ENCODE measurements at regions not wholly inside any gene's neighbourhood (a gene's known extent, or its start where the extent isn't known, plus 50 kb on each side); places are given as distances from the start of the nearest gene placed in this dataset.

GRCh38 chr16:81155769-81156168 is 59.6 kb upstream of the GCSH start:
- CTCF ChIA-PET = no interaction called here
- no TSS peak for BruUV-seq (replicated peaks)

GRCh38 chr16:81151648-81152310 is 55.6 kb upstream of the GCSH start:
- H3K4me3 ChIP-seq (ENCODE audit: low read depth in 2 of 2, low read length in 2 of 2) = no peak overlapping the region
- no peaks in the 10 kb centered on the region for H3K27me3 ChIP-seq (ENCODE audit: control insufficient read depth, insufficient read depth, low read length)
- no peak for ATAC-seq
- POLR2A ChIA-PET = no interaction called here
- no peaks in the 10 kb centered on the region for H3K36me3 ChIP-seq (ENCODE audit: control insufficient read depth, insufficient read depth, low read length)
- in situ Hi-C loops (cut with HindIII; ENCODE audit: low pct_unique_long_range_greater_than_20kb, low sequenced_read_pairs) = no loop called here
- no peak for DNase-seq (ENCODE audit: low read depth, low spot score)
- H3K9me3 ChIP-seq (ENCODE audit: control insufficient read depth, insufficient read depth, low read depth, low read length) = no peaks in the 10 kb centered on the region
- no peak overlapping the region for H3K27ac ChIP-seq (ENCODE audit: low read length)
- no TSS peak for BruUV-seq (replicated peaks)
- intact Hi-C loops (cut with micrococcal nuclease; ENCODE audit: unreplicated experiment) = no loop called here
- TF ChIP-seq, protein P1, sequence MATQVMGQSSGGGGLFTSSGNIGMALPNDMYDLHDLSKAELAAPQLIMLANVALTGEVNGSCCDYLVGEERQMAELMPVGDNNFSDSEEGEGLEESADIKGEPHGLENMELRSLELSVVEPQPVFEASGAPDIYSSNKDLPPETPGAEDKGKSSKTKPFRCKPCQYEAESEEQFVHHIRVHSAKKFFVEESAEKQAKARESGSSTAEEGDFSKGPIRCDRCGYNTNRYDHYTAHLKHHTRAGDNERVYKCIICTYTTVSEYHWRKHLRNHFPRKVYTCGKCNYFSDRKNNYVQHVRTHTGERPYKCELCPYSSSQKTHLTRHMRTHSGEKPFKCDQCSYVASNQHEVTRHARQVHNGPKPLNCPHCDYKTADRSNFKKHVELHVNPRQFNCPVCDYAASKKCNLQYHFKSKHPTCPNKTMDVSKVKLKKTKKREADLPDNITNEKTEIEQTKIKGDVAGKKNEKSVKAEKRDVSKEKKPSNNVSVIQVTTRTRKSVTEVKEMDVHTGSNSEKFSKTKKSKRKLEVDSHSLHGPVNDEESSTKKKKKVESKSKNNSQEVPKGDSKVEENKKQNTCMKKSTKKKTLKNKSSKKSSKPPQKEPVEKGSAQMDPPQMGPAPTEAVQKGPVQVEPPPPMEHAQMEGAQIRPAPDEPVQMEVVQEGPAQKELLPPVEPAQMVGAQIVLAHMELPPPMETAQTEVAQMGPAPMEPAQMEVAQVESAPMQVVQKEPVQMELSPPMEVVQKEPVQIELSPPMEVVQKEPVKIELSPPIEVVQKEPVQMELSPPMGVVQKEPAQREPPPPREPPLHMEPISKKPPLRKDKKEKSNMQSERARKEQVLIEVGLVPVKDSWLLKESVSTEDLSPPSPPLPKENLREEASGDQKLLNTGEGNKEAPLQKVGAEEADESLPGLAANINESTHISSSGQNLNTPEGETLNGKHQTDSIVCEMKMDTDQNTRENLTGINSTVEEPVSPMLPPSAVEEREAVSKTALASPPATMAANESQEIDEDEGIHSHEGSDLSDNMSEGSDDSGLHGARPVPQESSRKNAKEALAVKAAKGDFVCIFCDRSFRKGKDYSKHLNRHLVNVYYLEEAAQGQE (IDR thresholded peaks at IDR 0.05; ENCODE audit: insufficient read depth in 1 of 2, low read depth in 2 of 2, low read length in 1 of 2) = no peak
- TF ChIP-seq TCF7L2 (IDR thresholded peaks at IDR 0.05; ENCODE audit: low read depth, low read length) (no peak), CTCF (IDR thresholded peaks at IDR 0.05) (no peak), POLR2AphosphoS5 (IDR thresholded peaks at IDR 0.05; ENCODE audit: low read depth, low read length) (no peak), SIN3A (IDR thresholded peaks at IDR 0.05; ENCODE audit: borderline replicate concordance, insufficient read depth, low read depth, low read length) (no peak)
- no peaks in the 10 kb centered on the region for H3K4me1 ChIP-seq (ENCODE audit: control insufficient read depth, insufficient read depth, low read length)
- CTCF ChIA-PET = no interaction called here

More at GRCh38 chr16:81155769-81156168, 59.6 kb upstream of the GCSH start:
- TF ChIP-seq POLR2AphosphoS5 (IDR thresholded peaks at IDR 0.05; ENCODE audit: low read depth, low read length) = no peak
- Histone ChIP-seq H3K36me3 (ENCODE audit: control insufficient read depth, insufficient read depth, low read length) (no peaks in the 10 kb centered on the region), H3K27ac (ENCODE audit: low read length) (no peak overlapping the region), H3K27me3 (ENCODE audit: control insufficient read depth, insufficient read depth, low read length) (no peaks in the 10 kb centered on the region), H3K4me1 (ENCODE audit: control insufficient read depth, insufficient read depth, low read length) (no peaks in the 10 kb centered on the region), H3K9me3 (ENCODE audit: control insufficient read depth, insufficient read depth, low read depth, low read length) (no peaks in the 10 kb centered on the region), H3K4me3 (ENCODE audit: low read depth in 2 of 2, low read length in 2 of 2) (no peak overlapping the region)
- POLR2A ChIA-PET = no interaction called here
- DNase-seq (ENCODE audit: low read depth, low spot score) (no peak), ATAC-seq (no peak)
- intact Hi-C loops (cut with micrococcal nuclease; ENCODE audit: unreplicated experiment) = no loop called here
- in situ Hi-C loops (cut with HindIII; ENCODE audit: low pct_unique_long_range_greater_than_20kb, low sequenced_read_pairs) = no loop called here

GRCh38 chr16:81149614-81150013 is 53.4 kb upstream of the GCSH start:
- Histone ChIP-seq H3K27me3 (ENCODE audit: control insufficient read depth, insufficient read depth, low read length) (no peaks in the 10 kb centered on the region), H3K4me3 (ENCODE audit: low read depth in 2 of 2, low read length in 2 of 2) (no peak overlapping the region), H3K9me3 (ENCODE audit: control insufficient read depth, insufficient read depth, low read depth, low read length) (no peaks in the 10 kb centered on the region), H3K4me1 (ENCODE audit: control insufficient read depth, insufficient read depth, low read length) (no peaks in the 10 kb centered on the region), H3K36me3 (ENCODE audit: control insufficient read depth, insufficient read depth, low read length) (no peaks in the 10 kb centered on the region), H3K27ac (ENCODE audit: low read length) (no peak overlapping the region)
- in situ Hi-C loops (cut with HindIII; ENCODE audit: low pct_unique_long_range_greater_than_20kb, low sequenced_read_pairs) (no loop called here), intact Hi-C loops (cut with micrococcal nuclease; ENCODE audit: unreplicated experiment) (no loop called here)
- ATAC-seq = no peak
- BruUV-seq (replicated peaks) = no TSS peak
- DNase-seq (ENCODE audit: low read depth, low spot score) = no peak
- POLR2A ChIA-PET = interaction anchor here (0.6 kb wide), 1 partner anchor 701 kb away, joined by 9 read pairs; no protein-coding TSS in a partner anchor
- no peak for TF ChIP-seq POLR2AphosphoS5 (IDR thresholded peaks at IDR 0.05; ENCODE audit: low read depth, low read length)
- TF ChIP-seq, protein P1 (IDR thresholded peaks at IDR 0.05; ENCODE audit: insufficient read depth in 1 of 2, low read depth in 2 of 2, low read length in 1 of 2) = no peak
- CTCF ChIA-PET = no interaction called here
